Trophoblast cell (in vitro differentiated cells and primary cell): ENCODE measurements at regions not wholly inside any gene's neighbourhood (a gene's known extent, or its start where the extent isn't known, plus 50 kb on each side); places are given as distances from the start of the nearest gene placed in this dataset.

Source experiments
- DNase-seq, 2 donors: peaks; one replicate each; pipeline ENCODE4 v3.0.0-alpha.2; 2016
- H2AFZ ChIP-seq: 2 replicates; pipeline ENCODE4 v1.6.1; 2013; ENCODE audit warnings: low read length, moderate library complexity, mild to moderate bottlenecking; ENCODE audit not compliant: insufficient read depth, poor library complexity
- H2AK5ac ChIP-seq: 2 replicates; pipeline ENCODE4 v1.6.1; 2013; ENCODE audit warnings: mild to moderate bottlenecking, low read length
- H2BK120ac ChIP-seq: 2 replicates; pipeline ENCODE4 v1.6.1; 2013; ENCODE audit warnings: low read length, mild to moderate bottlenecking, moderate library complexity; ENCODE audit not compliant: insufficient read depth, poor library complexity
- H2BK12ac ChIP-seq: 2 replicates; pipeline ENCODE4 v1.6.1; 2013; ENCODE audit warnings: mild to moderate bottlenecking, low read length, moderate library complexity
- H2BK5ac ChIP-seq: 2 replicates; pipeline ENCODE4 v1.6.1; 2013; ENCODE audit warnings: low read length, low read depth, moderate library complexity, mild to moderate bottlenecking; ENCODE audit not compliant: poor library complexity
- H3K14ac ChIP-seq: 2 replicates; pipeline ENCODE4 v1.6.1; 2013; ENCODE audit warnings: mild to moderate bottlenecking, low read length
- H3K18ac ChIP-seq: 2 replicates; pipeline ENCODE4 v1.6.1; 2013; ENCODE audit warnings: mild to moderate bottlenecking, low read length
- H3K23ac ChIP-seq: 2 replicates; pipeline ENCODE4 v1.6.1; 2013; ENCODE audit warnings: low read length
- H3K27ac ChIP-seq: 2 replicates; pipeline ENCODE4 v1.5.1; 2013; ENCODE audit warnings: low read depth, mild to moderate bottlenecking, inconsistent platforms, low read length, moderate library complexity
- H3K27me3 ChIP-seq: 2 replicates; pipeline ENCODE4 v1.6.1; 2013; ENCODE audit warnings: inconsistent platforms, mild to moderate bottlenecking, low read length, moderate library complexity; ENCODE audit not compliant: insufficient read depth
- H3K36me3 ChIP-seq, 2 experiments: 1 replicate in 1 of 2; 2 replicates in 1 of 2; pipeline ENCODE4 v1.6.1; 2013; ENCODE audit warnings: low read length in 2 of 2, mild to moderate bottlenecking in 2 of 2, moderate library complexity in 1 of 2; ENCODE audit not compliant: insufficient read depth in 2 of 2, control insufficient read depth in 1 of 2
- H3K4ac ChIP-seq: 2 replicates; pipeline ENCODE4 v1.6.1; 2013; ENCODE audit warnings: low read depth, mild to moderate bottlenecking, low read length, moderate library complexity
- H3K4me1 ChIP-seq, 2 experiments: 1 replicate in 1 of 2; 2 replicates in 1 of 2; pipeline ENCODE4 v1.6.1; 2013; ENCODE audit warnings: low read length in 2 of 2, mild to moderate bottlenecking in 2 of 2, moderate library complexity in 1 of 2; ENCODE audit not compliant: insufficient read depth in 2 of 2, control insufficient read depth in 1 of 2
- H3K4me2 ChIP-seq: 2 replicates; pipeline ENCODE4 v1.6.1; 2013; ENCODE audit warnings: inconsistent platforms, mild to moderate bottlenecking, low read length, moderate library complexity
- H3K4me3 ChIP-seq: 2 replicates; pipeline ENCODE4 v1.5.1; 2013; ENCODE audit warnings: mild to moderate bottlenecking, low read depth, low read length, inconsistent platforms
- H3K79me1 ChIP-seq: one replicate; pipeline ENCODE4 v1.6.1; 2013; ENCODE audit warnings: low read length
- H3K79me2 ChIP-seq: 2 replicates; pipeline ENCODE4 v1.6.1; 2013; ENCODE audit warnings: low read length, mild to moderate bottlenecking; ENCODE audit not compliant: control insufficient read depth, insufficient read depth, poor library complexity
- H3K9ac ChIP-seq: 2 replicates; pipeline ENCODE4 v1.6.1; 2013; ENCODE audit warnings: mild to moderate bottlenecking, low read length
- H3K9me3 ChIP-seq: 2 replicates; pipeline ENCODE4 v1.6.1; 2013; ENCODE audit warnings: low read depth, mild to moderate bottlenecking, control low read depth, inconsistent platforms, low read length; ENCODE audit not compliant: insufficient read depth
- H4K12ac ChIP-seq: 2 replicates; pipeline ENCODE4 v1.6.1; 2013; ENCODE audit warnings: low read depth, mild to moderate bottlenecking, low read length, moderate library complexity
- H4K8ac ChIP-seq: 2 replicates; pipeline ENCODE4 v1.6.1; 2013; ENCODE audit warnings: low read depth, mild to moderate bottlenecking, low read length, moderate library complexity
- H4K91ac ChIP-seq: one replicate; pipeline ENCODE4 v1.6.1; 2013; ENCODE audit warnings: low read depth, mild to moderate bottlenecking, low read length, moderate library complexity
- WGBS: extraction: QIAGEN DNeasy Blood & Tissue Kit; methylation state at CpG from one replicate; pipeline ENCODE4 v1.1.7; 2013; ENCODE audit warnings: missing lambda C conversion rate; ENCODE audit not compliant: insufficient read length, insufficient coverage; ENCODE audit errors: extremely low coverage; 5-methylcytosine and 5-hydroxymethylcytosine counted together

DNA sequence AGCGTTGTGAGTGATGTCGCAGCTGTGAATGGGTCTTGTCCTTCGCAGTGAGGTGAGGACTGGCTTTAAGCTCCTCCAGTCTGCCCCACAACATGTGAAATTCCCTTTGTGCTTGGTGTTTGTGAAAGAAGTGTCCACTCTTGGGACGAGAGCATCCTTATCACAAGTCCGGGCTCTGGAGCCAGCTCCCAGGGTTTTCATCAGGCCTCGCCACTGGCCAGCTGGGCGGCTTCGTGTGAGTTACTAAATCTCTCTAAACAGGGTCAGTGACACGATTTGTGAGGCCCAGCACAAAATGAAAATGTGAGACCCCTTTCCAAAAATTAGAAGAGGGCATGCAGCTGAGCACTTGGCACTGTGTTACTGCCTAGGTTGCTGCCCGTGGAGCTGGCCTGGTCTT, 115.9 kb downstream of the VAPA start:
- Histone ChIP-seq H3K79me2 (no peaks in the 10 kb centered on the region), H2AK5ac (no peak overlapping the region), H3K14ac (no peak overlapping the region), H3K18ac (no peak overlapping the region), H2AFZ (no peak overlapping the region), H4K91ac (no peak overlapping the region), H3K9ac (no peak overlapping the region), H3K79me1 (no peaks in the 10 kb centered on the region), H4K12ac (no peak overlapping the region), H4K8ac (no peak overlapping the region), H3K9me3 (no peaks in the 10 kb centered on the region), H3K36me3 (no peaks in the 10 kb centered on the region), H3K4ac (no peak overlapping the region), H3K4me2 (no peak overlapping the region), H3K27me3 (no peaks in the 10 kb centered on the region), H2BK5ac (no peak overlapping the region), H3K4me1 (no peaks in the 10 kb centered on the region), H3K4me3 (no peak overlapping the region), H2BK120ac (no peak overlapping the region), H2BK12ac (no peak overlapping the region), H3K27ac (no peak overlapping the region), H3K23ac (no peak overlapping the region)
- DNase-seq: no peak
- no CpG with 5 or more reads among the region's 10 CpGs for WGBS

DNA sequence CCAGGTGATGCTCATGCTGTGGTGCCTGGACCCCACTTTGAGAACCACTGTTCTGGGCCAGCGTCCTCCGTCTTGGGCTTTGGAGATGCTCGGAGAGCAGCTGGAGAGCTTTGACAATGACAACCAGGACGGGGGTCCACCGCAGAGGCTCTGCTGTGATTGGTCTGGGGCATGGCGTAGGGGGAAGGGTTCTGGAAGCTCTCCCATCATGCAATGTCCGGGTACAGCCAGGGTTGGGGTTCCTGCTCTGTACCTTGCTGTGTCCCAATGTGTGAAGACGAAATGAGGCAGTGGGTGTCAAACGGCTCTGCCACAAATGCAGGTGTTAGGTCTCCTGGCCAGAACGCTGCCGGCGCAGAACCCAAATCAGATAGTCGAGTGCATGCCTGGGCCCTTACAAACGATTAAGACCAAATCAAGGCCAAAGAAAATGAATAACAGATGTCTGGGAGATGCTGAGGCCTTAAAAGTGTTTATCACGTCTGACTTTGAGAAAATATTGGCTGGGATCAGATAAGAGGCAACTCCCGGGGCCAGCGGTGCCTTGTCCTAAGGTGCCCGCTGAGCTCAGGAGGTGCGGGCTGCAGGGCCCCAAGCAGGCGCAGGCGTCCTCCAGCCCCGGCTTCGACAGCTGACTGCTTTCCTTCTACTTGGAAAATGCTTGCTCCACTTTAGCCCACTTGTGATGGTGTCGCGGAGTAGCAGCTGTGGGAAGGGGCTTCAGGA, 117.2 kb downstream of the VAPA start:
- Histone ChIP-seq H3K79me1 (no peaks in the 10 kb centered on the region), H4K8ac (no peak overlapping the region), H3K4me1 (peaks cover 3 to 4% of the 10 kb centered on the region in 2 experiments), H4K91ac (no peak overlapping the region), H3K27ac (no peak overlapping the region), H3K18ac (no peak overlapping the region), H2BK12ac (no peak overlapping the region), H3K4me2 (no peak overlapping the region), H4K12ac (no peak overlapping the region), H3K23ac (no peak overlapping the region), H2AK5ac (no peak overlapping the region), H3K27me3 (no peaks in the 10 kb centered on the region), H3K36me3 (no peaks in the 10 kb centered on the region), H3K4me3 (no peak overlapping the region), H3K4ac (no peak overlapping the region), H3K14ac (no peak overlapping the region), H3K9ac (no peak overlapping the region), H2BK120ac (no peak overlapping the region), H3K9me3 (no peaks in the 10 kb centered on the region), H2BK5ac (no peak overlapping the region), H2AFZ (no peak overlapping the region), H3K79me2 (no peaks in the 10 kb centered on the region)
- WGBS: no CpG with 5 or more reads among the region's 25 CpGs
- no peak for DNase-seq

DNA sequence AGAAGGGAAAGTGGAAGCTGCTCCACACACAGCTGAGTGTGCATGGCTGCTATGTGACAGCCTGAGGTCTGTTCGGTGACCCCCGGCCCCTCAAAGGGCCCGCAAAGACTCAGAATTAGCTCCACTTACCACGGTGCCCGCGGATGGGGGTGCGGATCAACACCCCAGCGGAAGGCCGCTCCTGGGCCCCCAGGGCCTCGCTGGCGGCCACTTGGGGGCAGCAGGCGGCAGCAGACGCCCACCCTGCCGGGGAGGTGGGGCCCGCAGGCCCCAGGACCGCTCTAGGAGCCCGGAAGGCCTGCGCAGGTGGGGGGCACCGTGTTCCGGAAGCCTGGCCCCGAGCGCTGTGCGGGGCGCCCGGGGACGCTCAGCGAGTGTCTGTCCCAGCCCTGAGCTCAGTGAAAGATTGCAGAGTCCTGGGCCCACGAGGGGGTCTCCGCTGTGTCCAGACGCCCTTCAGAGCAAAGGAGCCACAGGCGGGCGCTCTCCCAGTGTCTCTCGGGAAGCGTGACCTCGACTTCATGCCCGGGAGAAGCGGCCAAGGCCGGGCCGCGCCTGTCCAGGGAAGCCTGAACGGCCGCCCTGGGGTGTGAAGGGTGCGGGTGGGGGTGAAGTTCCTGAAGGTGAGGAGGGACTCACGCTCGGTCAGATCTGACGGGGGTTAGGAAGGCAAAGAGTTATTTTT, 118.7 kb downstream of the VAPA start:
- no CpG with 5 or more reads among the region's 46 CpGs for WGBS
- DNase-seq: no peak
- H4K12ac ChIP-seq: no peak overlapping the region
- H3K23ac ChIP-seq: no peak overlapping the region
- H3K79me2 ChIP-seq: no peaks in the 10 kb centered on the region
- H2BK12ac ChIP-seq: no peak overlapping the region
- H3K9ac ChIP-seq: no peak overlapping the region
- H3K36me3 ChIP-seq: no peaks in the 10 kb centered on the region
- H3K18ac ChIP-seq: no peak overlapping the region
- no peaks in the 10 kb centered on the region for H3K27me3 ChIP-seq
- H2BK5ac ChIP-seq: no peak overlapping the region
- H4K91ac ChIP-seq: no peak overlapping the region
- H3K27ac ChIP-seq: no peak overlapping the region
- H3K9me3 ChIP-seq: no peaks in the 10 kb centered on the region
- H2BK120ac ChIP-seq: no peak overlapping the region
- H3K14ac ChIP-seq: no peak overlapping the region
- peak overlapping the region; percentile 14 for H4K8ac ChIP-seq
- no peaks in the 10 kb centered on the region for H3K79me1 ChIP-seq
- no peak overlapping the region for H2AFZ ChIP-seq
- no peak overlapping the region for H2AK5ac ChIP-seq
- H3K4ac ChIP-seq: no peak overlapping the region
- peaks cover 3 to 4% of the 10 kb centered on the region in 2 experiments for H3K4me1 ChIP-seq
- no peak overlapping the region for H3K4me3 ChIP-seq
- peak overlapping the region; percentile 46 for H3K4me2 ChIP-seq

DNA sequence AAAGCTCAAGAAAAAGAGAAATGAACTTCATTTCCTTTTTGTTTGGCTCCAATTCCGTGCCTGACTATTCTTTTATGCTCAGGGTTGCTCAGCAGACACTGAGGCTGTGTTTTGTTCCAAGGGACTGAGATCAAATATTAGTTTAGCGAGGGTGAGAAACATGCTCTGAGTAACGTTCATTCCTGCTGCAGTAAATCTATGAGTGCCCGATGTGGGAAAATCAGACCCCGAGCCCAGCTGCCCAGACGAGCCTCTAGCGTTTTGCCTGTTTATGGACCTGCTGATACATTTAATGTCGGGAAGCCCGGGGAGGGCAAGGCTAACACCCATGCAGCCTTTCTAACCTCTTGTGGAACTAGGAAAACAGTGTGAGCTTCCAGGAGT, 119.2 kb downstream of the VAPA start:
- no peaks in the 10 kb centered on the region for H3K79me1 ChIP-seq
- H3K9ac ChIP-seq: no peak overlapping the region
- H3K36me3 ChIP-seq: no peaks in the 10 kb centered on the region
- no peak overlapping the region for H2AK5ac ChIP-seq
- H4K8ac ChIP-seq: no peak overlapping the region
- no peaks in the 10 kb centered on the region for H3K9me3 ChIP-seq
- no peaks in the 10 kb centered on the region for H3K27me3 ChIP-seq
- no peak overlapping the region for H4K12ac ChIP-seq
- H3K14ac ChIP-seq: no peak overlapping the region
- WGBS: no CpG with 5 or more reads among the region's 9 CpGs
- no peak overlapping the region for H3K4me3 ChIP-seq
- H3K27ac ChIP-seq: no peak overlapping the region
- H2BK12ac ChIP-seq: no peak overlapping the region
- no peak overlapping the region for H3K18ac ChIP-seq
- no peak overlapping the region for H3K23ac ChIP-seq
- H2BK120ac ChIP-seq: no peak overlapping the region
- no peak overlapping the region for H2AFZ ChIP-seq
- H3K4me2 ChIP-seq: no peak overlapping the region
- H2BK5ac ChIP-seq: no peak overlapping the region
- no peak overlapping the region for H3K4ac ChIP-seq
- DNase-seq: no peak
- H3K79me2 ChIP-seq: no peaks in the 10 kb centered on the region
- no peak overlapping the region for H4K91ac ChIP-seq
- peaks cover 3 to 4% of the 10 kb centered on the region in 2 experiments for H3K4me1 ChIP-seq
